ENCODE measurements at regions not wholly inside any gene's neighbourhood (a gene's known extent, or its start where the extent isn't known, plus 50 kb on each side); places are given as distances from the start of the nearest gene placed in this dataset.

- DNase-seq, result no peak
Observed at GRCh38 chr5:124663101-124663506, 83.3 kb downstream of the ZNF608 start.

- DNase-seq, result no peak
Observed at GRCh38 chr5:124662181-124662781, 84.2 kb downstream of the ZNF608 start.

GRCh38 chr5:124661317-124662141, 84.9 kb downstream of the ZNF608 start:
- peak; percentile 91 for DNase-seq

- DNase-seq, result peak; percentile 70
Observed at GRCh38 chr5:124660229-124661093, 86.0 kb downstream of the ZNF608 start.

- DNase-seq, result peak; percentile 74
Observed at GRCh38 chr5:124659798-124660197, 86.6 kb downstream of the ZNF608 start.

- no peak for DNase-seq
Observed at GRCh38 chr5:124658867-124659557, 87.4 kb downstream of the ZNF608 start.

- peak; percentile 84 for DNase-seq
Observed at GRCh38 chr5:124655921-124656511, 90.4 kb downstream of the ZNF608 start.

- peak; percentile 86 for DNase-seq
Observed at GRCh38 chr5:124655251-124655917, 91.1 kb downstream of the ZNF608 start.

- peak; percentile 64 for DNase-seq
Observed at GRCh38 chr5:124654418-124654817, 92.0 kb downstream of the ZNF608 start.

- DNase-seq, result no peak
Observed at GRCh38 chr5:124653666-124654065, 92.8 kb downstream of the ZNF608 start.

GRCh38 chr5:124652892-124653441, 93.5 kb downstream of the ZNF608 start:
- no peak for DNase-seq

GRCh38 chr5:124652514-124652819, 94.0 kb downstream of the ZNF608 start:
- DNase-seq, result no peak

- DNase-seq, result peak; percentile 84
Observed at GRCh38 chr5:124651663-124652513, 94.6 kb downstream of the ZNF608 start.

- DNase-seq, result peak; percentile 86
Observed at GRCh38 chr5:124650951-124651662, 95.3 kb downstream of the ZNF608 start.

- DNase-seq, result no peak
Observed at GRCh38 chr5:124650147-124650561, 96.3 kb downstream of the ZNF608 start.

GRCh38 chr5:124649491-124650146, 96.8 kb downstream of the ZNF608 start:
- peak; percentile 96 for DNase-seq

- DNase-seq, result no peak
Observed at GRCh38 chr5:124648902-124649467, 97.5 kb downstream of the ZNF608 start.

GRCh38 chr5:124647352-124647751, 99.1 kb downstream of the ZNF608 start:
- no peak for DNase-seq

- DNase-seq, result no peak
Observed at GRCh38 chr5:124645396-124645795, 101.0 kb downstream of the ZNF608 start.

Data from fibroblast of upper back skin (primary cell).